ENCODE measurements at regions not wholly inside any gene's neighbourhood (a gene's known extent, or its start where the extent isn't known, plus 50 kb on each side); places are given as distances from the start of the nearest gene placed in this dataset.

DNA sequence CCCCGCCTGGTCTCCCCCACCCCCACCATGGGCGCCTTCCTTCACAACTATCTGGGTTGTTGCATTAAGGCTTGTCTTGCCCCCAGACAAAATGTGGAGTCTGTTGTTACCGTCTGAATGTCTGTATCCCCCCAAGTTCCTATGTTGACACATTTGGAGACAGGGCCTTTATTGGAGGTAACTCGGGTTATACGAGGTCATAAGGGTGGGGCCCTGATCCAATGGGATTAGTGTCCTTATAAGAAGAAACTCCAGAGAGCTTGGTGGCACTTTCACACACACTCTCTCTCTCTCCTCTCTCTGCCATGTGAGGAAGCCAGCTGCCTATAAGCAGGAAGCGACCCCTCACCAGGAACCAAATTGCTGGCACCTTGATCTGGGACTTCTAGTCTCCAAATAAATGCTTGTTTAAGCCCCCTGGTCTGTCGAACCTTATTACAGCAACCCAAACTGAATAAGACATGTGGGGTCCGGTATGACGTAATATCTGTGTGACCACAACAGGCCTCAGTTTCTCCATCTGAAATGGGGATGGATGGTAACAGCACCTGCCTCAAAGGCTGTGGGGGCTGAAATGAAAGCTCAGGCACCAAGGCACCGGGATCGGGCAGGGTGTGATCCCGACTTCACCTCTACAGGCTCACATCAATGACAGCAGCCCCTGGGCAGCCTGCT lies 222.3 kb downstream of the CTTN start:
- no peak for TF ChIP-seq ARNT (IDR thresholded peaks at IDR 0.05)
- TF ChIP-seq BHLHE40 (IDR thresholded peaks at IDR 0.05; ENCODE audit: borderline replicate concordance): no peak
- no peak for TF ChIP-seq TARDBP (IDR thresholded peaks at IDR 0.05)
- no peak for TF ChIP-seq FOXA1 (IDR thresholded peaks at IDR 0.05)
- TF ChIP-seq, protein P1, sequence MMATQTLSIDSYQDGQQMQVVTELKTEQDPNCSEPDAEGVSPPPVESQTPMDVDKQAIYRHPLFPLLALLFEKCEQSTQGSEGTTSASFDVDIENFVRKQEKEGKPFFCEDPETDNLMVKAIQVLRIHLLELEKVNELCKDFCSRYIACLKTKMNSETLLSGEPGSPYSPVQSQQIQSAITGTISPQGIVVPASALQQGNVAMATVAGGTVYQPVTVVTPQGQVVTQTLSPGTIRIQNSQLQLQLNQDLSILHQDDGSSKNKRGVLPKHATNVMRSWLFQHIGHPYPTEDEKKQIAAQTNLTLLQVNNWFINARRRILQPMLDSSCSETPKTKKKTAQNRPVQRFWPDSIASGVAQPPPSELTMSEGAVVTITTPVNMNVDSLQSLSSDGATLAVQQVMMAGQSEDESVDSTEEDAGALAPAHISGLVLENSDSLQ (IDR thresholded peaks at IDR 0.05): no peak
- TF ChIP-seq ELF4 (IDR thresholded peaks at IDR 0.05): no peak
- TF ChIP-seq FOXM1 (IDR thresholded peaks at IDR 0.05; ENCODE audit: borderline replicate concordance): no peak
- no peak for TF ChIP-seq SP1 (IDR thresholded peaks at IDR 0.05)

Measured in HEK293T (cell line).